ENCODE measurements at regions not wholly inside any gene's neighbourhood (a gene's known extent, or its start where the extent isn't known, plus 50 kb on each side); places are given as distances from the start of the nearest gene placed in this dataset.
"Not testable (repeated sequence)": the region's sequence is repeated elsewhere in the genome, so short reads cannot be mapped to it uniquely, and the experiment has no call there.

DNA sequence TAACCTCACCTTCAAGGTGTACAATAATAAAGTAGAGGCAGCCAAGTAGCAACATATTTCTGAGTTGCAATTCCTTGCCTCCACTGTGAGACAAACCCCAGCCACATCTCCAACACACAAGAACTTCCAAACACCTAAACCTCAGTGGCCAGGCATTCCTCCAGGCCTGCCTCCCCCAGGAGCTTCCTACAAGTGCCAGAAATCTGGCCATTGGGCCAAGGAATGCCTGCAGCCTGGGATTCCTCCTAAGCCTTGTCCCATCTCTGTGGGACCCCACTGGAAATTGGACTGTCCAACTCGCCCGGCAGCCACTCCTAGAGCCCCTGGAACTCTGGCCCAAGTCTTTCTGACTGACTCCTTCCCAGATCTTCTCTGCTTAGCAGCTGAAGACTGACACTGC, 326.6 kb upstream of the KCNMB2 start:
- not testable (repeated sequence) for DNase-seq

GRCh38 chr3:178211086-178211485, 325.1 kb upstream of the KCNMB2 start:
- DNase-seq: not testable (repeated sequence)

DNA sequence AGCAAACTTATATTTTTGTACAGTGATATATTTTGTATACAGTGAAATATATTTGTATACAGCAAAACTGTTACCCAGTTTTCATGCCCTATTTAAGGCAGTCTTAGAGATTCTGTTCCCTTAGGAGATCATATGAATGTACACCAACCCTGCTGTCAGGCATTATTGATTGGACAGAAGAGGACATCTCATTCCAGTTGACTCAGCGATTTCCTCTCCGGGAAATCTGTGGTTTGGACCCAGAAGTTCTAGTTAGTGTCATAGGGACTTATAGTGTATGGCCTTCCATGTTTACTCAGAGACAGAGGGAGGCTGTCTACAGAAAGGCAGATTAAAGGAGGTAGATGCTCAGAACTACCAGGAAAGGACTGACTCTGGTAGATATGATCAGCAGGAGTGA, 318.8 kb upstream of the KCNMB2 start:
- no peak for DNase-seq

GRCh38 chr3:178218231-178218630, 318.0 kb upstream of the KCNMB2 start:
- DNase-seq: no peak

DNA sequence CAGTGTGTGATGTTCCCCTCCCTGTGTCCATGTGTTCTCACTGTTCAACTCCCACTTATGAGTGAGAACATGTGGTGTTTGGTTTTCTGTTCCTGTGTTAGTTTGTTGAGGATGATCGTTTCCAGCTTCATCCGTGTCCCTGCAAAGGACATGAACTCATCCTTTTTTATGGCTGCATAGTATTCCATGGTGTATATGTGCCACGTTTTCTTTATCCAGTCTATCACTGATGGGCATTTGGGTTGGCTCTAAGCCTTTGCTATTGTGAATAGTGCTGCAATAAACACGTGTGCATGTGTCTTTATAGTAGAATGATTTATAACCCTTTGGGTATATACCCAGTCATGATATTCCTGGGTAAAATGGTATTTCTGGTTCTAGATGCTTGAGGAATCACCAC, 316.6 kb upstream of the KCNMB2 start:
- not testable (repeated sequence) for DNase-seq

DNA sequence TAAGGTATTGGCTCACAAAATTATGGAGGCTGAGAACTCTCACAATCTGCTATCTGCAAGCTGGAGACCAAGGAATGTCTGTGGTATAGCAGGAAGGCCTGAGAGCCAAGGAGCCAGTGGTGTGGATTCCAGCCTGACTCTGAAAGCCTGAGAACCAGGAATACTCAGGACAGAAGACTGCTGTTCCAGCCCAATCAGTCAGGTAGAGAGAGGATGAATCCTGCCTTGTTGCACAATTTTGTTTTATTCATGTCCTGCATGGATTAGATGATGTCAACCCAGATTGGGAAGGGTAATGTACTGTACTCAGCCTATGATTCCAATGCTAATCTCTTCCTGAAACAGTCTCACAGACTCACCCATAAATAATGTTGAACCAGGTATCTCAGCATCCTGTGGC, 312.4 kb upstream of the KCNMB2 start:
- DNase-seq: no peak

GRCh38 chr3:178226094-178226493, 310.1 kb upstream of the KCNMB2 start:
- DNase-seq: no peak

GRCh38 chr3:178231645-178232044, 304.6 kb upstream of the KCNMB2 start:
- no peak for DNase-seq

GRCh38 chr3:178233371-178234071, 302.7 kb upstream of the KCNMB2 start:
- no peak for DNase-seq

DNA sequence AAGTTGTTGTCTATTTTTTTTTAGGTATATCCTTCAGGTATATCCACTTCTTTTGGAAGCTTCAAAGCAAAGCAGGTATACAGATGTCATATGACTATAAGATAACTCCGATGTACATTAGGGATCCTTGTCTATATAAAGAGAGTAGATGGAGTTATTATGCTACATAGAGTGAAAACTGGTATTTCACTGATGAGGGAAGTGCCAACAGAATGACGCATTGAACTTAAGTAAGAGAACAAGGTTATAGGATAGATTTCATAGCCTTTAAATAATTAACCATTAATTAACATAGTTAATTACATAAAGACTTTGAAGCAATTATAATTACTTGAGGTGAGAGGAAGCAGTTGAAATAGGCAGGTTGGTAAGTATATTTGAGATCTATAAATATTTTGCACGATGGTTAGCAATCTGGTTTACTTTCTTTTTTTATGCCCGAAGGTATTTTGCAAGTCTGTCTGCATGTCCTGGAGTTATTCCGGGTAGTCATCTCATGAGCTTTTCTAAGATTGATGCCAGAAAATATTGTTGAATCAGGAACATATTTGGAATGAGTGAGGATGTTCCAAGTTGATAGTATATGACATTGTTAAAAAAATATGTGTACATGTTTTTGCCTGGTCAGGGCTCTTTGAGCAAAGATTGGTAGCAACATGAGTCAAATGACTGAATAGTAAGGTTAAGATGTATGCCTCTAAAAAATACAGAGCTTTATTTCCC, 299.5 kb upstream of the KCNMB2 start:
- no peak for DNase-seq

- DNase-seq: no peak
Observed at GRCh38 chr3:178238179-178238578, 298.1 kb upstream of the KCNMB2 start.

- DNase-seq: no peak
Observed at GRCh38 chr3:178244733-178245709, 291.2 kb upstream of the KCNMB2 start.

DNA sequence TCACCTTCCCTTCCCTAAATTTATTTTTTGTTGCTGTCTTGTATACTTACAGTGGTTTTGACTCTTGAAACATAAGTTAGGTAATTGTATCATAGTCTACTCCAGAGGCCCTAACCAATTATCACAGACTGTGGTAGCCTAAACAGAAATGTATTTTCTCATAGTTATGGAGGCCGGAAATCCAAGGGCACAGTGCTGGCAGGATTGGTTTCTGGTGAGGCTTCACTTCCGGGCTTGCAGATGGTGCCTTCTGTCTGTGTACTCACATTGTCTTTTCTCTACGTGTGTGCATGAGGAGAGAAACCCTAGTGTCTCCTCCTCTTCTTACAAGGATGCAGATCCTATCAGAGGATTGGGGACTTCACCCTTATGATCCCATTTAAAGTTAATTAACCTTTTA, 290.2 kb upstream of the KCNMB2 start:
- DNase-seq: no peak

DNA sequence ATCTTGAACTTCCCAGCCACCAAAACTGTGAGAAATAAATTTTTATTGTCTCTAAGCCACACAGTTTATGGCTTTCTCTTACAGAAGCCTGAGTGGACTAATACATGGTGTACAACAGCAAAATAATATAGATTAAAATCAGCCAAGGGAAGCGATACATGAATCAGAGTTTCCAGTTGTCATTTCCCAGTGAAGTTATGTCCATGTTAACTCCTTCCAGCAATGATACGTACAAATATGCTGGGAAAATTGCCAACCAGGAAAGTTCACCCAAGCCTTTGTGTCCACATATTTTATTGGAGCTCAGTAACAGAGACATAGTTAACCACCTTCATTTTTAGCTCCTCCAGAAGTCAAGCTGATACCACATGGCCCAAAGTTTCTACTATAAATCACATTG, 280.9 kb upstream of the KCNMB2 start:
- DNase-seq: no peak

DNA sequence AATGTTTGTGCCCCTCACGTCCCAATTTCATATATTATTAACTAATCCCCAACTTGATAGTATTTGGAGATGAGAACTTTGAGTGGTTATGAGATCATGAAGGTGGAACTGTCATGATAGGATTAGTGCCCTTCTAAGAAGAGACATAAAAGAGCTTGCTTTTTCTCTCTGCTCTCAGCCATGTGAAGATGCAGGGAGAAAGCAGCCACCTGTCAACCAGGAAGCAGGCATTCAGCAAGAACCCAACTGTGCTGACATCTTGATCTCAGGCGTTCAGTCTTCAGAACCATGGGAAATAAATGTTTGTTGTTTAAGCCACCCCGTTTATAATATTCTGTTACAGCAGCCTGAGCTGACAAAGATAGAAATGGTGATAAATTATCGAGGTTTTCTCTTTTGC, 278.7 kb upstream of the KCNMB2 start:
- no peak for DNase-seq

DNA sequence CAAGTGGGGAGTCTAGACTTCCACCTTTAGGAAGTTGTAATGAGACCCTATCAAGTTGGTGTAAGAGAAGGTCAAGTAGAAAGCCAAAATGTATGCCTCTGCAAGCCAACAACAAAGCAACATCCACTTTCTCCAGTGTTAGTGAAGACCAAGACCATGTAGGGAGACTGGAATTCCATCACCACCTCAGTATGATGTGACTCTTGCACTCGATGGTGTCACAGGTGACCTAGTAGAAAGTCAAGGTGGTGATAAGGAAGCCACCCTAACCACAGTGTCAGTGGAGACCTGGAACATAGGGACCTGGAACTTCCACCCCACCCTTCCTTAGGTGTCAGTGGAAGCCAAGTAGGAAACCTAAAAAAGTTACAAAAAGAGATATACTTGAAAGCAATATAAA, 278.1 kb upstream of the KCNMB2 start:
- no peak for DNase-seq

- DNase-seq: no peak
Observed at GRCh38 chr3:178259703-178260102, 276.5 kb upstream of the KCNMB2 start.

- no peak for DNase-seq
Observed at GRCh38 chr3:178260887-178261565, 275.2 kb upstream of the KCNMB2 start.

- no peak for DNase-seq
Observed at GRCh38 chr3:178263236-178263916, 272.9 kb upstream of the KCNMB2 start.

DNA sequence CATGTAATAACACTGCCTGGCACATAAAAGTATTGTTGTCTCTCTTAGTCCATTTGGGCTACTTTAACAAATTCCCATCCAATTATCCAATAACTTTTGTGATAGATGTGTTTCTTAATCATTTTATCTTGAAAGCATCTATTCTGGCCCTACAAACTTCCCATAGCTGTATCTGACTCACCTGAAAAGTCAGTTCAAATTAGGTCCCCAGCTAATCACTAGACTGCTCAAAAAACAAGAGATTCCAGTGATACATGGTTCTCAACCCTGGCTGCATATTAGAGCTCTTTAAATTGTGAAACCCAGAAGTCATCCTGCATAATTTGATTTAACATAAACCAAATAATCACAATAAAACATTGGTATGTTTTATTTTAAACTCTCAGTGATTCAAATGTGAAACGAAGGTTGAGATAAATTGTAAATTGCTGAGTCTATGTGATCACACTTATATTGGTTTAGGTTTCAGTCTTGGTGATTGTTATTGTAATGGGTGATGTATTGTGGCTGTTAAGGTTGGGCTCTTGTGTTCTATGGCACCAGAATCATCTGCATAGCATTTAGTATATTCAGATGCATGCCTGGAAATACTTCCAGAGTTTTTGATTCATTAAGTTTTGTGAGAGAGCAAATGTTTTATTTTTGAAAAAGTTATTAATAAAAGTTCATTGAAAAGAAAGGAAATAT, 268.9 kb upstream of the KCNMB2 start:
- DNase-seq: no peak
